ENCODE measurements at regions not wholly inside any gene's neighbourhood (a gene's known extent, or its start where the extent isn't known, plus 50 kb on each side); places are given as distances from the start of the nearest gene placed in this dataset.
"Not testable (repeated sequence)": the region's sequence is repeated elsewhere in the genome, so short reads cannot be mapped to it uniquely, and the experiment has no call there.

GRCh38 chr2:219868635-219869034, 241.2 kb downstream of the SLC4A3 start:
- no peaks in the 10 kb centered on the region for H3K4me1 ChIP-seq (ENCODE audit: insufficient read depth)
- no peak overlapping the region for H3K4me3 ChIP-seq
- no peak overlapping the region for H3K4me2 ChIP-seq
- DNase-seq (ENCODE audit: low spot score) = no peak
- H3K27ac ChIP-seq = no peak overlapping the region
- H3K9me3 ChIP-seq (ENCODE audit: low read depth) = no peaks in the 10 kb centered on the region
- no peaks in the 10 kb centered on the region for H3K79me2 ChIP-seq
- no peaks in the 10 kb centered on the region for H3K27me3 ChIP-seq
- no peaks in the 10 kb centered on the region for H4K20me1 ChIP-seq (ENCODE audit: insufficient read depth, poor library complexity, severe bottlenecking)
- H2AFZ ChIP-seq = no peak overlapping the region
- no peak for TF ChIP-seq EZH2 (IDR thresholded peaks at IDR 0.05; ENCODE audit: borderline replicate concordance)
- no peak for TF ChIP-seq CTCF (IDR thresholded peaks at IDR 0.05; ENCODE audit: poor library complexity)
- TF ChIP-seq EZH2phosphoT487 (IDR thresholded peaks at IDR 0.05; ENCODE audit: low read depth, severe bottlenecking, unreplicated experiment) = no peak
- no peaks in the 10 kb centered on the region for H3K9me2 ChIP-seq (replicated peaks; ENCODE audit: insufficient read depth)
- 68% methylated on average over 2 of the region's 2 CpGs for WGBS (ENCODE audit: low lambda C conversion rate, missing lambda C conversion rate)
- no peaks in the 10 kb centered on the region for H3K36me3 ChIP-seq (replicated peaks; ENCODE audit: insufficient read depth, low read depth)

- Histone ChIP-seq H4K20me1 (ENCODE audit: insufficient read depth, poor library complexity, severe bottlenecking) (no peaks in the 10 kb centered on the region), H3K4me2 (no peak overlapping the region), H3K27ac (no peak overlapping the region), H3K36me3 (replicated peaks; ENCODE audit: insufficient read depth, low read depth) (no peaks in the 10 kb centered on the region), H3K9me3 (ENCODE audit: low read depth) (no peaks in the 10 kb centered on the region), H3K4me3 (no peak overlapping the region), H3K79me2 (no peaks in the 10 kb centered on the region), H2AFZ (no peak overlapping the region), H3K27me3 (no peaks in the 10 kb centered on the region), H3K4me1 (ENCODE audit: insufficient read depth) (no peaks in the 10 kb centered on the region), H3K9me2 (replicated peaks; ENCODE audit: insufficient read depth) (no peaks in the 10 kb centered on the region)
- no peak for DNase-seq (ENCODE audit: low spot score)
- TF ChIP-seq EZH2phosphoT487 (IDR thresholded peaks at IDR 0.05; ENCODE audit: low read depth, severe bottlenecking, unreplicated experiment) (no peak), CTCF (IDR thresholded peaks at IDR 0.05; ENCODE audit: poor library complexity) (no peak), EZH2 (IDR thresholded peaks at IDR 0.05; ENCODE audit: borderline replicate concordance) (no peak)
- WGBS (ENCODE audit: low lambda C conversion rate, missing lambda C conversion rate) = 75% methylated on average over 3 of the region's 3 CpGs
These were observed 242.6 kb downstream of the SLC4A3 start for GRCh38 chr2:219870041-219870440.

- Histone ChIP-seq H3K79me2 (no peaks in the 10 kb centered on the region), H2AFZ (no peak overlapping the region), H3K27ac (no peak overlapping the region), H3K9me3 (ENCODE audit: low read depth) (no peaks in the 10 kb centered on the region), H4K20me1 (ENCODE audit: insufficient read depth, poor library complexity, severe bottlenecking) (no peaks in the 10 kb centered on the region), H3K4me2 (no peak overlapping the region), H3K36me3 (replicated peaks; ENCODE audit: insufficient read depth, low read depth) (no peaks in the 10 kb centered on the region), H3K4me1 (ENCODE audit: insufficient read depth) (no peaks in the 10 kb centered on the region), H3K4me3 (no peak overlapping the region), H3K9me2 (replicated peaks; ENCODE audit: insufficient read depth) (no peaks in the 10 kb centered on the region), H3K27me3 (no peaks in the 10 kb centered on the region)
- DNase-seq (ENCODE audit: low spot score) = no peak
- no peak for TF ChIP-seq CTCF (IDR thresholded peaks at IDR 0.05; ENCODE audit: poor library complexity)
- WGBS (ENCODE audit: low lambda C conversion rate, missing lambda C conversion rate) = 62% methylated on average over 8 of the region's 8 CpGs
These were observed 243.9 kb downstream of the SLC4A3 start for GRCh38 chr2:219871351-219871750.

GRCh38 chr2:219875036-219875435, 247.6 kb downstream of the SLC4A3 start:
- Histone ChIP-seq H3K79me2 (no peaks in the 10 kb centered on the region), H3K9me2 (replicated peaks; ENCODE audit: insufficient read depth) (no peaks in the 10 kb centered on the region), H3K27ac (no peak overlapping the region), H4K20me1 (ENCODE audit: insufficient read depth, poor library complexity, severe bottlenecking) (no peaks in the 10 kb centered on the region), H3K4me2 (no peak overlapping the region), H3K9me3 (ENCODE audit: low read depth) (no peaks in the 10 kb centered on the region), H3K36me3 (replicated peaks; ENCODE audit: insufficient read depth, low read depth) (no peaks in the 10 kb centered on the region), H2AFZ (no peak overlapping the region), H3K27me3 (no peaks in the 10 kb centered on the region), H3K4me3 (no peak overlapping the region), H3K4me1 (ENCODE audit: insufficient read depth) (no peaks in the 10 kb centered on the region)
- WGBS (ENCODE audit: low lambda C conversion rate, missing lambda C conversion rate) = 91% methylated on average over 1 of the region's 1 CpG
- DNase-seq (ENCODE audit: low spot score) = no peak
- no peak for TF ChIP-seq EZH2phosphoT487 (IDR thresholded peaks at IDR 0.05; ENCODE audit: low read depth, severe bottlenecking, unreplicated experiment)
- no peak for TF ChIP-seq EZH2 (IDR thresholded peaks at IDR 0.05; ENCODE audit: borderline replicate concordance)
- TF ChIP-seq CTCF (IDR thresholded peaks at IDR 0.05; ENCODE audit: poor library complexity) = no peak

GRCh38 chr2:219875986-219876385, 248.6 kb downstream of the SLC4A3 start:
- not testable (repeated sequence) for H3K27ac ChIP-seq; H4K20me1 ChIP-seq (ENCODE audit: insufficient read depth, poor library complexity, severe bottlenecking); DNase-seq (ENCODE audit: low spot score); H3K9me3 ChIP-seq (ENCODE audit: low read depth); H2AFZ ChIP-seq; H3K4me2 ChIP-seq; H3K9me2 ChIP-seq (replicated peaks; ENCODE audit: insufficient read depth); H3K27me3 ChIP-seq; H3K4me3 ChIP-seq; H3K4me1 ChIP-seq (ENCODE audit: insufficient read depth); H3K79me2 ChIP-seq; H3K36me3 ChIP-seq (replicated peaks; ENCODE audit: insufficient read depth, low read depth)
- 72% methylated on average over 3 of the region's 3 CpGs for WGBS (ENCODE audit: low lambda C conversion rate, missing lambda C conversion rate)

Data from hepatocyte (in vitro differentiated cells).